ENCODE measurements at regions not wholly inside any gene's neighbourhood (a gene's known extent, or its start where the extent isn't known, plus 50 kb on each side); places are given as distances from the start of the nearest gene placed in this dataset.

GRCh38 chr1:90513956-90514355 lies 203.1 kb downstream of the BARHL2 start:
- TF ChIP-seq CTCF (IDR thresholded peaks at IDR 0.05; ENCODE audit: low read depth, low read length, missing control alignments): no peak
- Histone ChIP-seq H3K27me3 (replicated peaks) (no peaks in the 10 kb centered on the region), H3K4me3 (ENCODE audit: low read depth, low read length) (no peak overlapping the region), H3K36me3 (replicated peaks) (no peaks in the 10 kb centered on the region), H3K27ac (no peak overlapping the region)
- in situ Hi-C loops (cut with HindIII; ENCODE audit: low pct_ligation_motif_present, low sequenced_read_pairs): no loop called here
- DNase-seq: no peak

GRCh38 chr1:90512441-90512840 lies 204.7 kb downstream of the BARHL2 start:
- in situ Hi-C loops (cut with HindIII; ENCODE audit: low pct_ligation_motif_present, low sequenced_read_pairs): no loop called here
- no peak for DNase-seq
- no peak for TF ChIP-seq CTCF (IDR thresholded peaks at IDR 0.05; ENCODE audit: low read depth, low read length, missing control alignments)
- no peak overlapping the region for H3K4me3 ChIP-seq (ENCODE audit: low read depth, low read length)
- H3K27ac ChIP-seq: no peak overlapping the region
- H3K36me3 ChIP-seq (replicated peaks): no peaks in the 10 kb centered on the region
- H3K27me3 ChIP-seq (replicated peaks): no peaks in the 10 kb centered on the region

- Histone ChIP-seq H3K27ac (no peak overlapping the region), H3K27me3 (replicated peaks) (no peaks in the 10 kb centered on the region), H3K4me3 (ENCODE audit: low read depth, low read length) (no peak overlapping the region), H3K36me3 (replicated peaks) (no peaks in the 10 kb centered on the region)
- no peak for DNase-seq
- in situ Hi-C loops (cut with HindIII; ENCODE audit: low pct_ligation_motif_present, low sequenced_read_pairs): no loop called here
- TF ChIP-seq CTCF (IDR thresholded peaks at IDR 0.05; ENCODE audit: low read depth, low read length, missing control alignments): no peak
Observed at GRCh38 chr1:90510143-90510542, 207.0 kb downstream of the BARHL2 start.

GRCh38 chr1:90509225-90510048 lies 207.7 kb downstream of the BARHL2 start:
- no peak for TF ChIP-seq CTCF (IDR thresholded peaks at IDR 0.05; ENCODE audit: low read depth, low read length, missing control alignments)
- no peak overlapping the region for H3K27ac ChIP-seq
- in situ Hi-C loops (cut with HindIII; ENCODE audit: low pct_ligation_motif_present, low sequenced_read_pairs): no loop called here
- no peaks in the 10 kb centered on the region for H3K27me3 ChIP-seq (replicated peaks)
- no peak for DNase-seq
- H3K36me3 ChIP-seq (replicated peaks): no peaks in the 10 kb centered on the region
- H3K4me3 ChIP-seq (ENCODE audit: low read depth, low read length): no peak overlapping the region

GRCh38 chr1:90508376-90509167 lies 208.5 kb downstream of the BARHL2 start:
- Histone ChIP-seq H3K4me3 (ENCODE audit: low read depth, low read length) (no peak overlapping the region), H3K27ac (no peak overlapping the region), H3K36me3 (replicated peaks) (no peaks in the 10 kb centered on the region), H3K27me3 (replicated peaks) (no peaks in the 10 kb centered on the region)
- DNase-seq: no peak
- TF ChIP-seq CTCF (IDR thresholded peaks at IDR 0.05; ENCODE audit: low read depth, low read length, missing control alignments): no peak
- in situ Hi-C loops (cut with HindIII; ENCODE audit: low pct_ligation_motif_present, low sequenced_read_pairs): no loop called here

All from brain microvascular endothelial cell (primary cell).